Heart left ventricle (tissue), 13 donors: ENCODE measurements at regions not wholly inside any gene's neighbourhood (a gene's known extent, or its start where the extent isn't known, plus 50 kb on each side); places are given as distances from the start of the nearest gene placed in this dataset.

Experiments used
- POLR2A ChIP-seq, 2 donors: fragments of 450-650 bp; IDR thresholded peaks; one replicate each; pipeline ENCODE4 v1.6.1; 2017; ENCODE audit warnings: antibody characterized with exemption in 2 of 2, mild to moderate bottlenecking in 2 of 2, moderate library complexity in 2 of 2
- TF ChIP-seq, protein P1 (sequence below), 12 donors: fragments of 200-600 bp; sonication (generic) in 4 of 12; IDR thresholded peaks; one replicate each; pipeline versions ENCODE4 v1.5.0 to v1.8.0; 2018 to 2022; ENCODE audit warnings: antibody characterized with exemption in 12 of 12, mild to moderate bottlenecking in 5 of 12
- donor health status: ischemic (EF 13 %, LVEDD 7.1; RV severe dilation, severe dysfunction).
- donor health status: DM: no; HTN: yes; CAD: no.
- donor health status: DM: no; HTN: no; CAD: no.
- donor health status: ischemic (EF 25% LVEDD 6.9; RV normal size, moderate dysfunction).
- donor health status: ischemic (EF 25% LVEDD 5.7; RV mildly dilated, moderate dysfunction).
- donor health status: ischemic (EF 35%, LVEDD 5.7; RV mildly dilated, moderate dysfunction).
- donor health status: nonischemic (EF 11% LVEDD 7.7; RV severe dilation, severe dysfunction).
- donor health status: DM: yes; HTN: yes; CAD: no.
- donor health status: PGD.
- donor health status: ischemic (EF 29% LVEDD 5.4; RV normal size, mild dysfunction).
- donor health status: nonischemic (EF 23%, LVEDD 6.1; RV moderate dilation, normal function).

DNA sequence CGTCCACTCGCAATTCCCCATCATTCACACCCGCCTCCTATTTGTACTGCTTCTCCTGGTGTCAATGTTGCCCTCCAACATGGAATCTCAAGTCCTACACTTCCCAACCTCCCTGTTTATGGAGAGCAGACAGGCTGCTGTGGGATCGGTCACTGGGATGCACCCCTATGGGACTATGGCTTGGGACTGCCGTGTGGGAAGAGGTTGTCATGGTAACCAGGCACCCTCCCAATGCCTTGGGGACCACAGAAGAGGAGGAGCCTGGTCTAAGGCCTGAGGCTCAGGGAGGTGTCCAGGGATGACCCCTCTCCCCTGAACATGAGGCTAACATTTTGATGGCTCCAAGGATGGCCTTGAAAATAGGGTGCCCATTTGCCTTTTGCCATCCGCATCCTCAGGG, 116.6 kb upstream of the CST7 start:
- no peak for TF ChIP-seq POLR2A (IDR thresholded peaks at IDR 0.05)
- TF ChIP-seq, protein P1, sequence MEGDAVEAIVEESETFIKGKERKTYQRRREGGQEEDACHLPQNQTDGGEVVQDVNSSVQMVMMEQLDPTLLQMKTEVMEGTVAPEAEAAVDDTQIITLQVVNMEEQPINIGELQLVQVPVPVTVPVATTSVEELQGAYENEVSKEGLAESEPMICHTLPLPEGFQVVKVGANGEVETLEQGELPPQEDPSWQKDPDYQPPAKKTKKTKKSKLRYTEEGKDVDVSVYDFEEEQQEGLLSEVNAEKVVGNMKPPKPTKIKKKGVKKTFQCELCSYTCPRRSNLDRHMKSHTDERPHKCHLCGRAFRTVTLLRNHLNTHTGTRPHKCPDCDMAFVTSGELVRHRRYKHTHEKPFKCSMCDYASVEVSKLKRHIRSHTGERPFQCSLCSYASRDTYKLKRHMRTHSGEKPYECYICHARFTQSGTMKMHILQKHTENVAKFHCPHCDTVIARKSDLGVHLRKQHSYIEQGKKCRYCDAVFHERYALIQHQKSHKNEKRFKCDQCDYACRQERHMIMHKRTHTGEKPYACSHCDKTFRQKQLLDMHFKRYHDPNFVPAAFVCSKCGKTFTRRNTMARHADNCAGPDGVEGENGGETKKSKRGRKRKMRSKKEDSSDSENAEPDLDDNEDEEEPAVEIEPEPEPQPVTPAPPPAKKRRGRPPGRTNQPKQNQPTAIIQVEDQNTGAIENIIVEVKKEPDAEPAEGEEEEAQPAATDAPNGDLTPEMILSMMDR (IDR thresholded peaks at IDR 0.05): no peak
